Retina (tissue), 1 donor: ENCODE measurements at regions not wholly inside any gene's neighbourhood (a gene's known extent, or its start where the extent isn't known, plus 50 kb on each side); places are given as distances from the start of the nearest gene placed in this dataset.
A peak's percentile ranks its signal among the peaks of the same experiment; 100 is the strongest.
"Not testable (repeated sequence)": the region's sequence is repeated elsewhere in the genome, so short reads cannot be mapped to it uniquely, and the experiment has no call there.

Experiments used
- DNase-seq: peaks from one replicate; pipeline ENCODE4 v3.0.0-alpha.2; 2016

DNA sequence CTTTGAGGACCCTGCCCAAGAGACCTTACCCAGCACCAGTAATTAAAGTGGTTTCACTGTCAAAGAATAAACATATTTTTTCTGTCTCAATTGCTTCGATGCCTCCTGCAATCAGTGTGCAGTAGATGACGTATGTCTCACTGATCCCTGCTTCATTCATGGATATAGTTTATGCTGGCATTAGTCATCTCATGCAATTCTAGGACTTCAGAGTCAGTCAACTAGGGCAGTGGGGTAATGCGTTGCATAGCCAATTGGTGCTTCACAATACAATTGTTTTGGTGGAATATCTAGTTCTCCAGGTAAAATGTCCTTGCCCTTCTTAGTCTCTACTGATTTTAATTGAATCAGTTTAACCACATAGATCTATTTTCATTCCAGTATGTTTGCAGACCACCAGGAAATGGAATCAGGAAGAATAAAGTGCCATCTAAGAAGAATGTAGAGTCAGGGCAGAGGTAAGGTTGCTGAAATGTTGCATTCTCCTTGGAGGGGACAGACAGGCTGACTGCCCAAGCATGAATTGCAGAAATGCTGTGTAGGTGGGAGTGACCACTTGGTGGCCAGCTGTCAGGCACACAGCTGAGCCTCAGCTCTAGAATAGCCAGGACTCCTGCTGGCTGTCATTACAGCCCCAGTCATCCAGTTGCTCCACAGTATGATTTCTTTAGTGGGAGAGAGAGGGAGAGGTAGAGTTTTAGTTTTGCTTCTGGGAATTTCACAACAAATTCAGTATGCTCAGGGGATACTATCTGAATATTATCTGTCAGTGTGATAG lies 73.5 kb upstream of the MEGF10 start:
- peak; percentile 44 for DNase-seq

DNA sequence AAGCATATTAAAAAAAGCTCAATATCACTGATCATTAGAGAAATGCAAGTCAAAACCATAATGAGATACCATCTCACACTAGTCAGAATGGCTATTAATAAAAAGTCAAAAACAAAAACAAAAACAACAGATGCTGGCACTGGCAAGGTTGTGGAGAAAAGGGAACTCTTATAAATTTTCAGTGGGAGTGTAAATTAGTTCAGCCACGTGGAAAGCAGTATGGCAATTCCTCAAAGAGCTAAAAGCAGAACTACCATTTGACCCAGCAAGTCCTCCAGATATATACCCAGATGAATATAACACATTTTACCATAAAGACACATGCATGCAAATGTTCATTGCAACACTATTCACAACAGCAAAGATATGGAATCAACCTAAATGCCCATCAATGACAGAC lies 68.7 kb upstream of the MEGF10 start:
- DNase-seq: not testable (repeated sequence)

DNA sequence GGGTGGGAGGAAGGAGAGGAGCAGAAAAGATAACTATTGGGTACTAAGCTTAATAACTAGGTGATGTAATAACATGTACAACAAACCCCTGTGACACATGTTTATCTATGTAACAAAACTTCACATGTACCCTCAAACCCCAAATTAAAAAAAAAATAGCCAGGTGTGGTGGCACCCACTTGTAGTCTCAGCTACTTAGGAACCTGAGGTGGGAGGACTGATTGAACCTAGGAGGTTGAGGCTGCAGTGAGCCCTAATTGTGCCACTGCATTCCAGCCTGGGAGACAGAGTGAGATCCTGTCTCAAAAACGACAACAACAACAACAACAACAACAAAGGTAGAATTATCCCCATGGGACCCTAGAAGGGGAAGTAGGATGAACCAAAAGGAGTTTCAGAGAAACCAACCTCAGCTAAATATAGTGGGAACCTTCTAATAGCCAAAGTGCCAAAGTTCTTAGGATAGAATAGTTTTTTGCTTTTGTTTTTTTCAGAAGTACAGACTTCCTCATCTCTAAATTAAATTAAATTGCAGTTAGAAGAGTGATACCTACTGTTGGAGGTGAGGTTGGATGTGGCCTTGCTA lies 67.9 kb upstream of the MEGF10 start:
- DNase-seq: not testable (repeated sequence)

DNA sequence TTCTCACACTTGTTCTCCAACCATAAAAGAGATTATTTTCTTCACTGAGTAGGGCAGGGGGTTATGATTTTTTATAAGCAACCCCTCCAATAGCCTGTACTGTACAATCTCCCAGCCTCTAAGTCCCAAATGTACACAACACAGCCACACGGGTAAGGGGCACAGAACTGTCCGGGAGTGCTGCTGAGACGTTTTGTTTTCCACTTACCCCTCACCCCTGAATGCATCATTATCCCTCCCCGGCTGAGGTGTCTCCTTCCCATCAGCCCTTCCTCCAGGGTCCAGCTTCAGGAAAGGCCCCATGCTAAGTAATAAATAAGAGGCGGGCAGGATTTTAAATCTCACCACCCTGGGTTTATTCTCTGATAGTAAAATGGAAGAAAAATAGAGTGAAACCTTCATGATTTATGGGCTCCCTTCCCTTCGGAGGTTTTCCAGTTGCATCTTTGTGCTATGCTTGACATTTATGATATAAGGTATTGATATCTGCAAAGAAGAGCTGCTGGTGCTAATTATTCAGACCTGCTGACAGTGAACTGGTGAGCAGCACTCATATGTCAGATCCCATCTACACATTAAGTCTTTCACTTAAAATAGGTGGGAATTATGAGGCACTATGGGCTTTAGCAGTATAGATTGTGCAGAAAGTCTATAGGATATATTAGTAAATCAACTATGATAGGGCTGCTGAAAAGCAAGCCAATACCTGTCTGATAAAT lies 67.2 kb upstream of the MEGF10 start:
- DNase-seq: no peak

DNA sequence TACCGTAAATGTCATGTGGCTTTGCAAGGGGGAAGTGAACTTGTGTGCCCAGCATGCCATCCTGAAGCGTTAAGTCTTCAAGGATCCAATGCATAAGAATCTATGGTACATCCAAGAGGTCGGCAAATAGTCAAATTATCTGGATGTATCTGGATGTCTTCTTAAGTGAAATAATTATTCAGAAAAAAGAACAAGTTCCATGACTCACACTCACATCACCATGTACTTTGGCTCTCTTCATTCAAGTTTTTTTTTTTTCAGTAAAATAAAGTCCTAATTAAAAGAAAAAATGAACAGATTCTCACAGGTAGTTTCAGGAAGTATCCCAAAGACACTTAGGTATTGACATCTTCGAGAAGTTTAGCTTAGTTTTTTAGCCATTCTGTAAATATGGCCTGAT lies 62.7 kb upstream of the MEGF10 start:
- no peak for DNase-seq

DNA sequence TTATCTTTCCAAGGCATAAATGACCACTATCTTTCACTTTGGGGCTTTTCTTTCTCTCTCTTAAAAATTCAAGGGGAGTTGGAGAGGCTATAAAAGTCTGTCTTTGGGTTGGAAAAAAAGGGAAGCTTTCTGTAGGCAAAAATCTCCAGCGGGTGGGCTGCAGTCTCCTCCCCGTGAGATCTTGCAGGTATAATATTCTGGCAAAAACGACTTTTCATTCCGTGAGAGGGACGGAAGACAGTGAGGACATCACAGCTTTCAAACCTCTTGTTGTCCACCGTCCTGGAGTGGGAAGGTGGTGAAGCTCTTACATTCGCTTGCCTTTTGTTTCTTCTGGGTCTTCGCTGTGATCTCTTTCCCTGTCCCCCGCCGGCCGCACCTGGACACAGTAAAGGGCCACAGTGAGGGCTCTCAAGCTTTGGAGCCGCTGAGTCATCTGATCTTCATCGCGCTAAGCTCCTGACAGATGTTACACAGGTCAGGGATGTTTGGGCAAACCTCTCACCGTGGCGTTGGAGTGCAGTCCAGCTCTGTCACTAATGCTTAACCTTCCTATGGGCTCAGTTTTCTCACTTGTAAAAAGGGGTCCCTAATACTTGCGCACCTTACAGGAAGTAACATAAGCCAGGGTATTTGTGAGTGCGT lies 61.9 kb upstream of the MEGF10 start:
- no peak for DNase-seq

DNA sequence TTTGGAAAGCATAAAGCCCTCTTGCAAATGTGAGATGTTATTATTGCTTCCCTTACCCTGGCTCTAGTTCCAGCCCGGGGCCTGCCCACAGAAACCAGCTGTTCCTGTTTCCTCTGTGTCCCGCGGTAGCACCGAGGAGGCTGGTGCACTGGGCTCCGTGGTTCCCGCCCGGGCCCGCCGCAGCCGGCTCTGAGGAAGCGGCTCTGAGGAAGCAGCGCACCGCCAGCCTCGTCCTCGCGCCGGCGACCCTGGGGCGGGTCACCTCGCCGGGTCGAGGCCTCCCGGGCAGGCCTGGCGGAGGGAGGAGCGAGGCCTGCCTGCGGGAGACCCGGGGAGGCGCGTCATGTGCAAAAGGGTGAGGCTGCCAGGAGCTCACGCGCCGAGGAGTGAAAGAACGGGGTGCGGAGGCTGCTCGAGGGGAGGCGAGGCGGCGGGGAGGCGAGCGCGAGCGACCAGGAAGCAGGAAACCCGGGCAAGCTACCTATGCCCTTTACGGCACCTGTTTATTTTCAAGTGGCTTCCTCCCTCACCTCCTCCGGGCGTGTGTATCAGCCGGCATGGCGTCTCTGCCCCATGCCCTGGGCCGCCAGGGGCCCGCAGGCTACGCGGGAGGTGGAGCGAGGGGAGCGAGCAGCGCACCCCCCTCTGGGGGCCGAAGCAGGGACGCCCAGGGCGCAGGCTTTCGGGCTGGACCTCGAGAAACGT lies 61.3 kb upstream of the MEGF10 start:
- DNase-seq: peak; percentile 83

DNA sequence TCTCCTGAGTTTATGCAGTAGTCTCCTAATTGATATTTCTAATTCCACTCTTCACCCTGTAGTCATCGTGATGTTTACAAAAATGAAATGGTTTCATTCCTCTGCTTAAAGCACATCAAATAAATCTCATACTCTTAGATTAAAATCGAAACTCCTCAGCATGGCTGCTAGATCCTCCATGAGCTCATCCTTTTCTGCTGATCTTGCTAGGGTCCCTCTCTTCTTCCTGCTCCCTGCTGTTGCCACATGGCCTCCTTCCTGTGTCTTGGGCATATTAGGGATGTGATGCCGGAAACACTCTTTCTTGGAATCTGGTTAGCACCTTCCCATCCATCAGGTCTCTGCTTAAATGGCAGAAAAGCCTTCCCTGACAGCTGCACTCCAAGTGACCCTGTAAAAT lies 59.5 kb upstream of the MEGF10 start:
- DNase-seq: no peak

DNA sequence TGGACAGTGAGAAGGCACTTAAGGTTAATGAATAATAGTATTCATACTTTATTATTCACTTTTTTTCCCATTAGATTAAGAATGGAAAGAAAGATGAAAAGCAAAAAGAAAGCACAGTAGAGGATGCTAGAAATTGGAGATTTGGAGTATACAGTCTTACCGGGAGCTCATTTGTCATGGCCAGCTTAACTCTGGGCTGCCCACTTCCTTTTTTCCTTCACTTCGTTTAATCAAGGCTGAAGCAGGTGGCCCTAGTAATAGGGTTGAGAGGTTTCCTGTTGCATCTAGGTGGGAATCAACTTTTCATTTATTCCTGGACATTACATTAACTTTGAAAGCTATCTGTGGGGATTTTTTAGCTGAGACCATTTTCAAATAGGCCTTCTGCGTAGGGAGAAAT lies 57.0 kb upstream of the MEGF10 start:
- no peak for DNase-seq

DNA sequence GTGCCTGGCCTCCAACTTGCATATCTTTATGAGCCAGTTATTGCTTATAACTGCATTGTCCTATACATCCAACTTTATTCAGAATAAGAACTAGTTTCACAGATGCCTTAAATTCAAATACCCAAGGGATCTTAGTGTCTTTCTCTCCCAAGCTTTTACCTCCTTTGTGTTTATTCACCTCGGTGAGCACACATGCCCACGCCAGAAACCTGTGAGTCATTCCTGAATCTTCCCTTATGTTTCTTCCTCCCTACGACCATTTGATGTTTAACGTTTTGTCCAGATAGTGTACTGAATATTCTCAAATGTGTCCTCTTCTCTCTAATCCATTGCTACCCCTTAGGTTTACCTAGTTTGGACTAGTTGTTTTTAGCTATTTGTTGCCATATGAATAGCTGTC lies 55.5 kb upstream of the MEGF10 start:
- no peak for DNase-seq

DNA sequence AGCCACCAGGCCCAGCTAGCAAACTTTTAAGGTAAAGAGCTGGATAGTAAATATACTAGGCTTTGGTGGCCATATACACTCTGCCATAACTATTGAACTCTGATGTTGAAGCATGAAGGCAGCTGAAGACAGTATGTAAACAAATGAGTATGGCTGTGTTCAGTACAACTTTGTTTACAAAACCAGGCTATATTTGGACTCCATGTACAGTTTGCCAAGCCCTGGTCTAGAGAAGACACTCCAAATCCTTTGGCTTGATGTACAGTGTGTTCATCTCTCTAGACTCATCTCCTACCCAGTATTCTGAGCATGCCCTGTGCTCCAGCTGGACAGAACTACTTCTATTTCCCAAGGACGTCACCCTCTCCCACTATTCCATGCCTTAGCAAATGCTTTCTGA lies 54.3 kb upstream of the MEGF10 start:
- no peak for DNase-seq
